ENCODE measurements at regions not wholly inside any gene's neighbourhood (a gene's known extent, or its start where the extent isn't known, plus 50 kb on each side); places are given as distances from the start of the nearest gene placed in this dataset.

GRCh38 chr6:115634131-115634530 lies 426.6 kb downstream of the FRK start:
- CTCF ChIA-PET = no interaction called here
- no peak overlapping the region for H2AFZ ChIP-seq (ENCODE audit: low read depth, low read length)
- no peak overlapping the region for H3K4me3 ChIP-seq (replicated peaks in 1 of 3; ENCODE audit: insufficient read depth in 1 of 3, low read depth in 1 of 3, low read length in 3 of 3)
- H3K4me1 ChIP-seq (ENCODE audit: control insufficient read depth, extremely low read depth, insufficient read depth, low read length) = no peaks in the 10 kb centered on the region
- TF ChIP-seq MYC (IDR thresholded peaks at IDR 0.05; ENCODE audit: low read depth, low read length) (no peak), FOS (IDR thresholded peaks at IDR 0.05; ENCODE audit: borderline replicate concordance, insufficient read depth, low read length) (no peak), JUN (IDR thresholded peaks at IDR 0.05; ENCODE audit: borderline replicate concordance, insufficient read depth, insufficient read length, low read depth) (no peak), EZH2 (IDR thresholded peaks at IDR 0.05; ENCODE audit: borderline replicate concordance, low read depth, low read length, severe bottlenecking) (no peak), MAX (IDR thresholded peaks at IDR 0.05; ENCODE audit: insufficient read depth, insufficient read length) (no peak), POLR2A (IDR thresholded peaks at IDR 0.05; ENCODE audit: low read depth, low read length) (no peak), CTCF (IDR thresholded peaks at IDR 0.05; ENCODE audit: extremely low read depth in 1 of 2, insufficient read depth in 1 of 2, low read depth in 1 of 2, low read length in 2 of 2) (no peak), POLR2AphosphoS5 (IDR thresholded peaks at IDR 0.05; ENCODE audit: insufficient read depth, low read depth, low read length) (no peak), GATA2 (IDR thresholded peaks at IDR 0.05; ENCODE audit: insufficient read depth, insufficient read length, low read depth, low read length) (no peak)
- no peak overlapping the region for H3K4me2 ChIP-seq (ENCODE audit: insufficient read depth, low read length)
- no peak overlapping the region for H3K9ac ChIP-seq (replicated peaks; ENCODE audit: extremely low read depth, insufficient read depth, low read length)
- intact Hi-C loops (cut with micrococcal nuclease) = no loop called here
- no peak overlapping the region for H3K27ac ChIP-seq (ENCODE audit: insufficient read depth, low read depth, low read length)
- no TSS peak for BruUV-seq (replicated peaks)
- H3K27me3 ChIP-seq (ENCODE audit: control insufficient read depth in 2 of 2, insufficient read depth in 2 of 2, low read length in 2 of 2) = no peaks in the 10 kb centered on the region
- no peaks in the 10 kb centered on the region for H3K36me3 ChIP-seq (ENCODE audit: control insufficient read depth in 2 of 2, extremely low read depth in 1 of 2, insufficient read depth in 2 of 2, low read length in 2 of 2)
- H3K9me1 ChIP-seq (replicated peaks; ENCODE audit: control insufficient read depth, extremely low read depth, insufficient read depth, low read length) = no peaks in the 10 kb centered on the region
- FAIRE-seq (no peak), DNase-seq (ENCODE audit: low read depth, low spot score) (no peak)
- dilution Hi-C loops (cut with MboI; ENCODE audit: extremely low pct_ligation_motif_present, low sequenced_read_pairs) = no loop called here
- H4K20me1 ChIP-seq (replicated peaks; ENCODE audit: control insufficient read depth, extremely low read depth, insufficient read depth, low read length) = no peaks in the 10 kb centered on the region
- no peaks in the 10 kb centered on the region for H3K79me2 ChIP-seq (ENCODE audit: control insufficient read depth, insufficient read depth, low read length)
- POLR2A ChIA-PET = no interaction called here
- no peaks in the 10 kb centered on the region for H3K9me3 ChIP-seq (replicated peaks; ENCODE audit: control insufficient read depth, insufficient read depth, low read length)
